AG04450 (cell line): ENCODE measurements at regions not wholly inside any gene's neighbourhood (a gene's known extent, or its start where the extent isn't known, plus 50 kb on each side); places are given as distances from the start of the nearest gene placed in this dataset.

Source experiments
- CTCF ChIA-PET: fragments of 300-600, 350-600 bp; formaldehyde crosslinking; extraction: SDS; loops from one replicate; lab custom pipeline; 2022; ENCODE audit warnings: antibody characterized with exemption, inconsistent platforms; lab: Charles Lee
- POLR2A ChIA-PET: fragments of 350-600 bp; formaldehyde crosslinking; extraction: SDS; loops from one replicate; lab custom pipeline; 2021; ENCODE audit warnings: antibody characterized with exemption, inconsistent platforms; lab: Yijun Ruan, JAX
- DNase-seq: peaks from one replicate; pipeline ENCODE4 v3.0.0-alpha.2; 2011; ENCODE audit warnings: low read depth, low spot score
- H3K27ac ChIP-seq: one replicate; pipeline ENCODE4 v1.5.1; 2012; ENCODE audit warnings: low read depth, low read length, control low read depth
- H3K27me3 ChIP-seq: one replicate; pipeline ENCODE4 v1.6.0; 2012; ENCODE audit warnings: low read length; ENCODE audit not compliant: control insufficient read depth, insufficient read depth
- H3K4me3 ChIP-seq: 2 replicates; pipeline ENCODE4 v1.5.1; 2011; ENCODE audit warnings: mild to moderate bottlenecking, low read depth, low read length, control low read depth
- H3K9me3 ChIP-seq: 2 replicates; pipeline ENCODE4 v1.5.1; 2012; ENCODE audit warnings: low read length; ENCODE audit not compliant: control insufficient read depth, insufficient read depth
- TF ChIP-seq, protein P1 (sequence below): IDR thresholded peaks from 2 replicates; pipeline ENCODE4 v1.5.1; 2011; ENCODE audit warnings: low read depth, low read length, control low read depth, inconsistent platforms

GRCh38 chr1:82555501-82555900 is 754.8 kb downstream of the ADGRL2 start:
- CTCF ChIA-PET = no interaction called here
- no peaks in the 10 kb centered on the region for H3K9me3 ChIP-seq
- no peaks in the 10 kb centered on the region for H3K27me3 ChIP-seq
- POLR2A ChIA-PET = no interaction called here
- no peak for DNase-seq
- H3K4me3 ChIP-seq = no peak overlapping the region
- TF ChIP-seq, protein P1, sequence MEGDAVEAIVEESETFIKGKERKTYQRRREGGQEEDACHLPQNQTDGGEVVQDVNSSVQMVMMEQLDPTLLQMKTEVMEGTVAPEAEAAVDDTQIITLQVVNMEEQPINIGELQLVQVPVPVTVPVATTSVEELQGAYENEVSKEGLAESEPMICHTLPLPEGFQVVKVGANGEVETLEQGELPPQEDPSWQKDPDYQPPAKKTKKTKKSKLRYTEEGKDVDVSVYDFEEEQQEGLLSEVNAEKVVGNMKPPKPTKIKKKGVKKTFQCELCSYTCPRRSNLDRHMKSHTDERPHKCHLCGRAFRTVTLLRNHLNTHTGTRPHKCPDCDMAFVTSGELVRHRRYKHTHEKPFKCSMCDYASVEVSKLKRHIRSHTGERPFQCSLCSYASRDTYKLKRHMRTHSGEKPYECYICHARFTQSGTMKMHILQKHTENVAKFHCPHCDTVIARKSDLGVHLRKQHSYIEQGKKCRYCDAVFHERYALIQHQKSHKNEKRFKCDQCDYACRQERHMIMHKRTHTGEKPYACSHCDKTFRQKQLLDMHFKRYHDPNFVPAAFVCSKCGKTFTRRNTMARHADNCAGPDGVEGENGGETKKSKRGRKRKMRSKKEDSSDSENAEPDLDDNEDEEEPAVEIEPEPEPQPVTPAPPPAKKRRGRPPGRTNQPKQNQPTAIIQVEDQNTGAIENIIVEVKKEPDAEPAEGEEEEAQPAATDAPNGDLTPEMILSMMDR = no peak
- H3K27ac ChIP-seq = no peak overlapping the region

GRCh38 chr1:82549841-82550240 is 749.1 kb downstream of the ADGRL2 start:
- Histone ChIP-seq H3K27ac (no peak overlapping the region), H3K4me3 (no peak overlapping the region), H3K27me3 (no peaks in the 10 kb centered on the region), H3K9me3 (no peaks in the 10 kb centered on the region; the same call in 1 of the 2 replicates)
- TF ChIP-seq, protein P1 = no peak
- CTCF ChIA-PET = no interaction called here
- POLR2A ChIA-PET = no interaction called here
- no peak for DNase-seq

DNA sequence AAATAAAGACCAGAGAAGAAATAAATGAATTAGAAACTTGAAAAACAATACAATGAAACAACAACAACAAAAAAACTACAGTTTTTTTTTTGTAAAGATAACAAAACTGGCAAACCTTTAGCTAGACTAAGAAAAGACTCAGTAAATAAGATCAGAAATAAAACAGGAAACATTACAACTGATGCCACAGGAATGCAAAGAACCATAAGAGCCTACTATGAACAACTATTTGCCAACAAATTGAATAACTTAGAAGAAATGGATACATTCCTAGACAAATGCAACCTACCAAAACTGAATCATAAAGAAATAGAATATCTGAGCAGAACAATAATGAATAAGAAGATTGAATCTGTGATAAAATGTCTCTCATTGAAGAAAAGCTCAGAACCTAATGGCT is 742.0 kb downstream of the ADGRL2 start:
- Histone ChIP-seq H3K9me3 (no peaks in the 10 kb centered on the region; the same call in 1 of the 2 replicates), H3K4me3 (no peak overlapping the region), H3K27ac (no peak overlapping the region), H3K27me3 (no peaks in the 10 kb centered on the region)
- POLR2A ChIA-PET = no interaction called here
- CTCF ChIA-PET = no interaction called here
- no peak for DNase-seq
- TF ChIP-seq, protein P1 = no peak

DNA sequence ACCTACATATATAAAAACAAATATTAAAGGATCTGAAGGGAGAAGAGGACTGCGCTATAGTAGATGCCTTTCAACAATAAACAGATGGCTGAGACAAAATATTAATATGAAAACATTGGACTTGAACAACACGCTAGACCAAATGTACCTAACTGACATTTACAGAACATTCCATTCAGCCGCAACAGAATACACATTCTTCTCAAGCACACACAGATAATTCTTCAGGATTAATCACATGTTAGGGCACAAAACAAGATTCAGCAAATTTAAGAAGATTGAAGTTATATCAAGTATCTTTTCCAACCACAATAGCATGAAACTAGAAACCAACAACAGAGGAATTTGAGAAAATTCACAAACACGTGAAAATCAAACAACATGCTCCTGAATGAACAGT is 741.4 kb downstream of the ADGRL2 start:
- Histone ChIP-seq H3K27ac (no peak overlapping the region), H3K27me3 (no peaks in the 10 kb centered on the region), H3K9me3 (no peaks in the 10 kb centered on the region; the same call in 1 of the 2 replicates), H3K4me3 (no peak overlapping the region)
- TF ChIP-seq, protein P1 = no peak
- DNase-seq = no peak
- ChIA-PET CTCF (no interaction called here), POLR2A (no interaction called here)

DNA sequence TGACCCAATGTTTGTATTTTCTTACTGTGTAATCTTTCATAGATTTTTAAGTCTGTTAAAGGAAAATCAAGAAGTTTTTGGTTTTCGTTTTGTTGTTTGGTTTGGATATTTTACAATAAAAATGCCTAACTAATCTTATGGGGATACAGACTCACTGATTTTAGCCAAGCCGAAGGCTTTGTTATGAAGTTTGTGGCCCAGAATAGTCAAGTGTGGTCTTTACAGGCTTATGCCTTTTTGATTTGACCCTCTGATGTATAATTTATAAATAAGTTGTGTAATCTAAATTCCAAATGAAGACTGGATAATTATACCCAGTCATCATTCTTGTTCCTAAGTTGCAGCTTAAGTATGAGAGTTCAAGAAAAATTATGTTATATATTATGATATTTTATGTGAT is 739.3 kb downstream of the ADGRL2 start:
- ChIA-PET POLR2A (no interaction called here), CTCF (no interaction called here)
- TF ChIP-seq, protein P1 = no peak
- H3K27me3 ChIP-seq = no peaks in the 10 kb centered on the region
- DNase-seq = no peak
- H3K27ac ChIP-seq = no peak overlapping the region
- no peaks in the 10 kb centered on the region for H3K9me3 ChIP-seq
- H3K4me3 ChIP-seq = no peak overlapping the region
